Lower leg skin (tissue), 3 donors: ENCODE measurements at regions not wholly inside any gene's neighbourhood (a gene's known extent, or its start where the extent isn't known, plus 50 kb on each side); places are given as distances from the start of the nearest gene placed in this dataset.

Experiments
- POLR2A ChIP-seq, 2 donors: fragments of 450-650 bp; IDR thresholded peaks; one replicate each; pipeline ENCODE4 v1.6.1; 2016 to 2017; ENCODE audit warnings: antibody characterized with exemption in 2 of 2, mild to moderate bottlenecking in 1 of 2, moderate library complexity in 1 of 2
- TF ChIP-seq, protein P1 (sequence below), 3 donors: fragments of 450-650 bp; IDR thresholded peaks; one replicate each; pipeline ENCODE4 v1.5.1; 2016; ENCODE audit warnings: antibody characterized with exemption in 3 of 3, mild to moderate bottlenecking in 3 of 3, moderate library complexity in 2 of 3

DNA sequence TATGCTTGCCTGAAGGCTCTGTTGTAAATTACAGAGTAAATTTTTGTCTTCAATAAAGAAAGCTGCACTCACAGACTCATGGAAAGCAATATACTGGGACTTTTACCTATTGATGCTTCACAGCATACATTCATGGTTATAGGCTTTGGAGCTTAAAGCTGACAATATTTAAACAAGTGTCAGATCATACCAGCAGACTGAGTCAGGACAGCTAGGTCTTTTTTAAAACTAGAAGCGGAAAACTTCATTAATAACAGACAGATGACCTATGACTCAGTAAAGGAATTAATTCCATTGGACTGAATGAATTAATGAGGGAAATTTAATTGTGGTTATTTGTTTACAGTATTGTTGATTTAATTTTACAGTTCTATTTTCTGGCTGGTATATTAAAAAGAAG lies 165.8 kb upstream of the DGKB start:
- TF ChIP-seq, protein P1, sequence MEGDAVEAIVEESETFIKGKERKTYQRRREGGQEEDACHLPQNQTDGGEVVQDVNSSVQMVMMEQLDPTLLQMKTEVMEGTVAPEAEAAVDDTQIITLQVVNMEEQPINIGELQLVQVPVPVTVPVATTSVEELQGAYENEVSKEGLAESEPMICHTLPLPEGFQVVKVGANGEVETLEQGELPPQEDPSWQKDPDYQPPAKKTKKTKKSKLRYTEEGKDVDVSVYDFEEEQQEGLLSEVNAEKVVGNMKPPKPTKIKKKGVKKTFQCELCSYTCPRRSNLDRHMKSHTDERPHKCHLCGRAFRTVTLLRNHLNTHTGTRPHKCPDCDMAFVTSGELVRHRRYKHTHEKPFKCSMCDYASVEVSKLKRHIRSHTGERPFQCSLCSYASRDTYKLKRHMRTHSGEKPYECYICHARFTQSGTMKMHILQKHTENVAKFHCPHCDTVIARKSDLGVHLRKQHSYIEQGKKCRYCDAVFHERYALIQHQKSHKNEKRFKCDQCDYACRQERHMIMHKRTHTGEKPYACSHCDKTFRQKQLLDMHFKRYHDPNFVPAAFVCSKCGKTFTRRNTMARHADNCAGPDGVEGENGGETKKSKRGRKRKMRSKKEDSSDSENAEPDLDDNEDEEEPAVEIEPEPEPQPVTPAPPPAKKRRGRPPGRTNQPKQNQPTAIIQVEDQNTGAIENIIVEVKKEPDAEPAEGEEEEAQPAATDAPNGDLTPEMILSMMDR (IDR thresholded peaks at IDR 0.05) = no peak
- TF ChIP-seq POLR2A (IDR thresholded peaks at IDR 0.05) = no peak
